GM10266 (cell line): ENCODE measurements at regions not wholly inside any gene's neighbourhood (a gene's known extent, or its start where the extent isn't known, plus 50 kb on each side); places are given as distances from the start of the nearest gene placed in this dataset.

Source experiments
- DNase-seq: peaks from one replicate; pipeline ENCODE4 v3.0.0; 2012; ENCODE audit errors: extremely low spot score
- CTCF ChIP-seq: IDR thresholded peaks from 2 replicates; pipeline ENCODE4 v1.5.1; 2012; ENCODE audit warnings: mild to moderate bottlenecking, low read depth; ENCODE audit not compliant: control insufficient read depth, insufficient read depth; ENCODE audit errors: missing control alignments

- TF ChIP-seq CTCF: no peak
- no peak for DNase-seq
Measured at GRCh38 chr18:34097312-34097711, 127.4 kb downstream of the NOL4 start.

- DNase-seq: no peak
- no peak for TF ChIP-seq CTCF
Measured at GRCh38 chr18:34094148-34094547, 130.6 kb downstream of the NOL4 start.

- DNase-seq: no peak
- TF ChIP-seq CTCF: no peak
Measured at GRCh38 chr18:34092796-34093195, 131.9 kb downstream of the NOL4 start.

GRCh38 chr18:34086370-34086769 lies 138.3 kb downstream of the NOL4 start:
- TF ChIP-seq CTCF: no peak
- no peak for DNase-seq

GRCh38 chr18:34085140-34085739 lies 139.5 kb downstream of the NOL4 start:
- TF ChIP-seq CTCF: no peak
- no peak for DNase-seq

GRCh38 chr18:34084635-34085034 lies 140.1 kb downstream of the NOL4 start:
- no peak for TF ChIP-seq CTCF

GRCh38 chr18:34083910-34084535 lies 140.7 kb downstream of the NOL4 start:
- DNase-seq: no peak
- no peak for TF ChIP-seq CTCF

More at GRCh38 chr18:34084635-34085034, 140.1 kb downstream of the NOL4 start:
- DNase-seq: no peak
